ENCODE measurements at regions not wholly inside any gene's neighbourhood (a gene's known extent, or its start where the extent isn't known, plus 50 kb on each side); places are given as distances from the start of the nearest gene placed in this dataset.

DNA sequence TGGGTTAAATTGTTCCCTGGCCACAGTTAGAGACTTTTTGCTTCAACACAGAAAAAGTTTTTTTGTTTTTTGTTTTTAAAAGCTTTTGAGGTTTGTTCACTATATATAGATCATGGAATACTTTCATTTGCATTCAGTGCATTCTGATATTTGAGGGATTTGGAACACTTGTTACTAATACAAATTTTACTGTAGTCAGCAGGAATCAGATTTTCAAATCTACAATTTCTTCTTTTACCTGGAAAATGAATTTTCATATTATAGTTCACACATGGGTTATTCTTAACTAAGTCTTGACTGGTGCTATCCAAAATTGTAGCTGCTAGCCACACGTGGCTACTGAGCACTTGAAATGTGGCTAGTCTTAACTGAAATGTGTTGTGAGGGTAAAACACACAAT is 142.0 kb downstream of the RMI1 start:
- no peaks in the 10 kb centered on the region for H3K79me2 ChIP-seq (ENCODE audit: control insufficient read depth, insufficient read depth, low read length)
- H3K9me3 ChIP-seq (ENCODE audit: control insufficient read depth, low read depth, low read length), result no peaks in the 10 kb centered on the region
- dilution Hi-C loops (cut with MboI; ENCODE audit: extremely low pct_ligation_motif_present, low sequenced_read_pairs), result no loop called here
- FAIRE-seq (no peak), DNase-seq (ENCODE audit: low read depth, low spot score) (no peak)
- no peaks in the 10 kb centered on the region for H3K4me1 ChIP-seq (ENCODE audit: control insufficient read depth, extremely low read depth, insufficient read depth, low read length)
- no peak overlapping the region for H3K4me3 ChIP-seq (ENCODE audit: control insufficient read depth in 2 of 3, extremely low read depth in 1 of 3, insufficient read depth in 2 of 3, low read depth in 1 of 3, low read length in 3 of 3)
- no peak overlapping the region for H3K27ac ChIP-seq (ENCODE audit: control insufficient read depth, insufficient read depth, low read length)
- H4K20me1 ChIP-seq (ENCODE audit: control insufficient read depth, extremely low read depth, insufficient read depth, low read length), result no peaks in the 10 kb centered on the region
- H3K4me2 ChIP-seq (ENCODE audit: control insufficient read depth, extremely low read depth, insufficient read depth, low read depth, low read length), result no peak overlapping the region
- H3K27me3 ChIP-seq (ENCODE audit: control insufficient read depth, extremely low read depth, insufficient read depth, low read length), result no peaks in the 10 kb centered on the region
- no peaks in the 10 kb centered on the region for H3K36me3 ChIP-seq (ENCODE audit: control insufficient read depth in 2 of 2, extremely low read depth in 1 of 2, insufficient read depth in 2 of 2, low read length in 2 of 2)
- no peak overlapping the region for H3K9ac ChIP-seq (ENCODE audit: control insufficient read depth, extremely low read depth, insufficient read depth, low read length)
- TF ChIP-seq, protein P1, sequence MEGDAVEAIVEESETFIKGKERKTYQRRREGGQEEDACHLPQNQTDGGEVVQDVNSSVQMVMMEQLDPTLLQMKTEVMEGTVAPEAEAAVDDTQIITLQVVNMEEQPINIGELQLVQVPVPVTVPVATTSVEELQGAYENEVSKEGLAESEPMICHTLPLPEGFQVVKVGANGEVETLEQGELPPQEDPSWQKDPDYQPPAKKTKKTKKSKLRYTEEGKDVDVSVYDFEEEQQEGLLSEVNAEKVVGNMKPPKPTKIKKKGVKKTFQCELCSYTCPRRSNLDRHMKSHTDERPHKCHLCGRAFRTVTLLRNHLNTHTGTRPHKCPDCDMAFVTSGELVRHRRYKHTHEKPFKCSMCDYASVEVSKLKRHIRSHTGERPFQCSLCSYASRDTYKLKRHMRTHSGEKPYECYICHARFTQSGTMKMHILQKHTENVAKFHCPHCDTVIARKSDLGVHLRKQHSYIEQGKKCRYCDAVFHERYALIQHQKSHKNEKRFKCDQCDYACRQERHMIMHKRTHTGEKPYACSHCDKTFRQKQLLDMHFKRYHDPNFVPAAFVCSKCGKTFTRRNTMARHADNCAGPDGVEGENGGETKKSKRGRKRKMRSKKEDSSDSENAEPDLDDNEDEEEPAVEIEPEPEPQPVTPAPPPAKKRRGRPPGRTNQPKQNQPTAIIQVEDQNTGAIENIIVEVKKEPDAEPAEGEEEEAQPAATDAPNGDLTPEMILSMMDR (optimal IDR thresholded peaks at IDR 0.05 in 1 of 3, IDR thresholded peaks at IDR 0.05 in 1 of 3, conservative IDR thresholded peaks at IDR 0.05 in 1 of 3; ENCODE audit: extremely low read depth in 1 of 3, insufficient read depth in 2 of 3, low read length in 3 of 3), result no peak
- no peak for TF ChIP-seq EZH2 (IDR thresholded peaks at IDR 0.05; ENCODE audit: low read length)
- H3K9me1 ChIP-seq (ENCODE audit: control insufficient read depth, extremely low read depth, insufficient read depth, low read length), result no peaks in the 10 kb centered on the region
- H2AFZ ChIP-seq (ENCODE audit: control insufficient read depth, low read length), result no peak overlapping the region

DNA sequence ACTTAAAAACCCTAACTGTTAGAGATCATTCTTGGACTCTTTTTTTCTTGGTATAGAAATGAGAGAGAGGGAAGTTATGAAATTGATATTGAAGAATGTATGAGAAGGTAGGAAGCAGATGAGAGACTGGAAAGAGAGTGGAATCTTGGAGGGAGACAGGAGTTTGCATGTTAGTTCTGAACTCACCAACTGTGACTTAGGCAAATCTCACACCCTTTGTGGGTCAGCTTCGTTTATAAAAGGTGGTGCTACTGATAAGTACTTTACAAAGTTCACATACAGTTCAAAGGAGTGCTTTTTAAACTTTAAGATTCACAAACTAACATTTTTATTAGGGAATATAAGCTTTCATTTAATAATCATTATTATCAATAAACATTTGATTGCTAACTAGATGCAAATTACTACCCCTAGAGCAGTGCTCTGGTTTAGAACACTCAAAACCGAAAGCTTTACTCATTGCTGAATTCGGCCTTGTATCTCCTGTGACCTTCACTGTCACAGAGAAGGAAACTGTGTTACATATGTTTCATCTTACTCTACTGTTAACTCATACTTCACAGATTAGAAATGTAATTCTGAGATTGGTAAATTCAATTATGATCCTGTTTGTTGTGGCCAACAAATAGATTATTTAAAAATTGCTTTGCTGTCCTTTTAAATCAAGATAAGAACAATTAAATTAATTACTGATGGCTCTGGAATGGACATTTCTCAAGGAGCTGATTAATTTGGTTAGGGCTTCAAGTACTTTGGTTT is 143.2 kb downstream of the RMI1 start:
- no peaks in the 10 kb centered on the region for H3K4me1 ChIP-seq (ENCODE audit: control insufficient read depth, extremely low read depth, insufficient read depth, low read length)
- no peak overlapping the region for H3K4me3 ChIP-seq (ENCODE audit: control insufficient read depth in 2 of 3, extremely low read depth in 1 of 3, insufficient read depth in 2 of 3, low read depth in 1 of 3, low read length in 3 of 3)
- H2AFZ ChIP-seq (ENCODE audit: control insufficient read depth, low read length), result no peak overlapping the region
- TF ChIP-seq, protein P1 (optimal IDR thresholded peaks at IDR 0.05 in 1 of 3, IDR thresholded peaks at IDR 0.05 in 1 of 3, conservative IDR thresholded peaks at IDR 0.05 in 1 of 3; ENCODE audit: extremely low read depth in 1 of 3, insufficient read depth in 2 of 3, low read length in 3 of 3), result no peak
- TF ChIP-seq EZH2 (IDR thresholded peaks at IDR 0.05; ENCODE audit: low read length), result no peak
- H3K27ac ChIP-seq (ENCODE audit: control insufficient read depth, insufficient read depth, low read length), result no peak overlapping the region
- H3K36me3 ChIP-seq (ENCODE audit: control insufficient read depth in 2 of 2, extremely low read depth in 1 of 2, insufficient read depth in 2 of 2, low read length in 2 of 2), result no peaks in the 10 kb centered on the region
- no peak overlapping the region for H3K9ac ChIP-seq (ENCODE audit: control insufficient read depth, extremely low read depth, insufficient read depth, low read length)
- dilution Hi-C loops (cut with MboI; ENCODE audit: extremely low pct_ligation_motif_present, low sequenced_read_pairs), result no loop called here
- H3K27me3 ChIP-seq (ENCODE audit: control insufficient read depth, extremely low read depth, insufficient read depth, low read length), result no peaks in the 10 kb centered on the region
- H3K4me2 ChIP-seq (ENCODE audit: control insufficient read depth, extremely low read depth, insufficient read depth, low read depth, low read length), result no peak overlapping the region
- no peaks in the 10 kb centered on the region for H3K9me3 ChIP-seq (ENCODE audit: control insufficient read depth, low read depth, low read length)
- no peaks in the 10 kb centered on the region for H3K79me2 ChIP-seq (ENCODE audit: control insufficient read depth, insufficient read depth, low read length)
- no peak for DNase-seq (ENCODE audit: low read depth, low spot score)
- no peaks in the 10 kb centered on the region for H3K9me1 ChIP-seq (ENCODE audit: control insufficient read depth, extremely low read depth, insufficient read depth, low read length)
- no peaks in the 10 kb centered on the region for H4K20me1 ChIP-seq (ENCODE audit: control insufficient read depth, extremely low read depth, insufficient read depth, low read length)
- FAIRE-seq, result no peak

Data from keratinocyte (primary cell).